OCI-M1 (cell line): ENCODE measurements at regions not wholly inside any gene's neighbourhood (a gene's known extent, or its start where the extent isn't known, plus 50 kb on each side); places are given as distances from the start of the nearest gene placed in this dataset.
A peak's percentile ranks its signal among the peaks of the same experiment; 100 is the strongest.

Experiments used
- DNase-seq: peaks from one replicate; lab custom pipeline; 2025; lab: John Stamatoyannopoulos, UW

GRCh38 chr11:32039149-32039548, 51.7 kb upstream of the RCN1 start:
- DNase-seq = no peak

GRCh38 chr11:32034680-32035079, 56.2 kb upstream of the RCN1 start:
- no peak for DNase-seq

GRCh38 chr11:32034149-32034548, 56.7 kb upstream of the RCN1 start:
- DNase-seq = no peak

- DNase-seq = no peak
Measured at GRCh38 chr11:32033491-32033890, 57.4 kb upstream of the RCN1 start.

- peak; percentile 15 for DNase-seq
Measured at GRCh38 chr11:32033067-32033466, 57.8 kb upstream of the RCN1 start.

- DNase-seq = peak; percentile 14
Measured at GRCh38 chr11:32032478-32032877, 58.4 kb upstream of the RCN1 start.

- DNase-seq = no peak
Measured at GRCh38 chr11:32032052-32032451, 58.8 kb upstream of the RCN1 start.

GRCh38 chr11:32030875-32031503, 59.9 kb upstream of the RCN1 start:
- DNase-seq = no peak

GRCh38 chr11:32029721-32030120, 61.2 kb upstream of the RCN1 start:
- no peak for DNase-seq

GRCh38 chr11:32028201-32028600, 62.7 kb upstream of the RCN1 start:
- DNase-seq = no peak

GRCh38 chr11:32026766-32027165, 64.1 kb upstream of the RCN1 start:
- no peak for DNase-seq

- no peak for DNase-seq
Measured at GRCh38 chr11:32024948-32025347, 65.9 kb upstream of the RCN1 start.

GRCh38 chr11:32023370-32024305, 67.2 kb upstream of the RCN1 start:
- DNase-seq = no peak

- no peak for DNase-seq
Measured at GRCh38 chr11:32018672-32019071, 72.2 kb upstream of the RCN1 start.

- no peak for DNase-seq
Measured at GRCh38 chr11:32016111-32016510, 74.8 kb upstream of the RCN1 start.

- DNase-seq = no peak
Measured at GRCh38 chr11:32015427-32015826, 75.4 kb upstream of the RCN1 start.

GRCh38 chr11:32013603-32014002, 77.3 kb upstream of the RCN1 start:
- no peak for DNase-seq

GRCh38 chr11:32012049-32012448, 78.8 kb upstream of the RCN1 start:
- DNase-seq = no peak

- no peak for DNase-seq
Measured at GRCh38 chr11:32008880-32009551, 81.9 kb upstream of the RCN1 start.

GRCh38 chr11:32006799-32007388, 84.0 kb upstream of the RCN1 start:
- DNase-seq = peak; percentile 78

GRCh38 chr11:32005786-32006416, 85.0 kb upstream of the RCN1 start:
- DNase-seq = no peak

- DNase-seq = no peak
Measured at GRCh38 chr11:32003335-32003734, 87.5 kb upstream of the RCN1 start.
